HuH-7 (cell line): ENCODE measurements at regions not wholly inside any gene's neighbourhood (a gene's known extent, or its start where the extent isn't known, plus 50 kb on each side); places are given as distances from the start of the nearest gene placed in this dataset.

Experiments used
- DNase-seq: peaks from one replicate; pipeline ENCODE4 v3.0.0; 2011; ENCODE audit warnings: low spot score

DNA sequence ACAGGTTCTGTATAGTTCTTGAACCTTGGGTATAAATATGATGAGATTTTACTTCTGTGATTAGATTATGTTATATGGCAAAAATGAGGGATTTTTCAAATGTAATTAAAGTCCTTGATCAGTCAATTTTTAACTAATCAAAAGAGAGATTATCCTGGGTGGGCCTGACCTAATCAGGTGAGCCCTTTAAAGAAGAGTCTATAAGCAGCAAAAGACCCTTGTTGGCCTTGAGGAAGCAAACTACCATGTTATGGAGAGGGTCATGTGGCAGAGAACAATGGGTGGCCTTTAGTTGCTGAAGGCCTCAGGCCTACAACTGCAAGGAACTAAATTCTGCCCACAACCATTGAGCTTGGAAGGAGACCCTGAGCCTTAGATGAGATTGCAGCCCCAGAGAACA, 102.5 kb upstream of the RIPOR2 start:
- no peak for DNase-seq

- DNase-seq = no peak
Measured at GRCh38 chr6:25038999-25039398, 103.2 kb upstream of the RIPOR2 start.

DNA sequence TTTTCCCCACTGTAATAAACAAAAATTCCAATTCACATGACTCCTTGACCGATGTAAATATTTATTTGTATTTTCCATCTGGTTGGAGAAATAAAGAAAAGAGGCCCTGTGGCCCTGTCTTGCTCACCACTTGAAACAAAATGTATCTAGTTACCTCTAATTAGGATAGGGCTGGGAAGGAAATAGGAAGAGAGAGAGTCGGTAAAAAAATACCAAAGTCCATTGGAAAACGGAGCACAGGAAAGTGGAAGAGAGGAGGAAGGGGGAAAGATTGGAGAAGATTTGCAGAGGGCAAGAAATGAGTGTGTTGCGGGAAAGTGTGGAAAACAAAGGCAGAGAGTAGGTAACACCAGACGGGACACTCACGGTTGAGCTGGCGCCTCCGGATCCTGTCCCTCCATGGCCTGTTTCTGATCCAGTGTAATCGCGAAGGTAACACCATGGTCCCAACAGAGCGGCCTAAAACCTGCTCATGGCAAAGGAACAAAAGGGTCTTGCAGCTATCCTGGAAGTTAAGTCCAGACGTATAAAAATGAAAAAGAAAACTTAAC, 105.8 kb upstream of the RIPOR2 start:
- no peak for DNase-seq

GRCh38 chr6:25042036-25042521, 106.3 kb upstream of the RIPOR2 start:
- DNase-seq = no peak

- no peak for DNase-seq
Measured at GRCh38 chr6:25042536-25042935, 106.8 kb upstream of the RIPOR2 start.

GRCh38 chr6:25042984-25043725, 107.4 kb upstream of the RIPOR2 start:
- DNase-seq = no peak

GRCh38 chr6:25043892-25044291, 108.1 kb upstream of the RIPOR2 start:
- DNase-seq = no peak

- DNase-seq = no peak
Measured at GRCh38 chr6:25046942-25047341, 111.2 kb upstream of the RIPOR2 start.

GRCh38 chr6:25050356-25050755, 114.6 kb upstream of the RIPOR2 start:
- DNase-seq = no peak

- no peak for DNase-seq
Measured at GRCh38 chr6:25051083-25051482, 115.3 kb upstream of the RIPOR2 start.

DNA sequence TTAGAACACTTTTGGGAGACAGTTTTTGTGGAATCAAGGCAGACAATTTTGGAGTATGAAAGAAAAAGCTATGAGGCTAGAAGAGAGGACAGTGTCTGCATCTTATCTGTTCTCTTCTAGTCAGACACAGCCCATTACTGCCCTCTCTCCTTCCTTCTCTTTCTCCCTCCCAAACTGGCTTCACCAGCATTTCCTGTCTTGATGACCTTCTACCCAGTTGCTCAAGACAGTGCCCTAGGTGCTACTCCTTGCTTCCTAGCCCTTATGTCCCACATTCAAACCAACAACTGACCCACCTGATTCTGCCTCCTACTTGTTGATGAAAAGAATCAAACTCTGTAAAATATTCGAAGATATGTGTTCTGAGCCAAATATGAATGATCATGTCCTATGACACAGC, 116.4 kb upstream of the RIPOR2 start:
- DNase-seq = no peak

DNA sequence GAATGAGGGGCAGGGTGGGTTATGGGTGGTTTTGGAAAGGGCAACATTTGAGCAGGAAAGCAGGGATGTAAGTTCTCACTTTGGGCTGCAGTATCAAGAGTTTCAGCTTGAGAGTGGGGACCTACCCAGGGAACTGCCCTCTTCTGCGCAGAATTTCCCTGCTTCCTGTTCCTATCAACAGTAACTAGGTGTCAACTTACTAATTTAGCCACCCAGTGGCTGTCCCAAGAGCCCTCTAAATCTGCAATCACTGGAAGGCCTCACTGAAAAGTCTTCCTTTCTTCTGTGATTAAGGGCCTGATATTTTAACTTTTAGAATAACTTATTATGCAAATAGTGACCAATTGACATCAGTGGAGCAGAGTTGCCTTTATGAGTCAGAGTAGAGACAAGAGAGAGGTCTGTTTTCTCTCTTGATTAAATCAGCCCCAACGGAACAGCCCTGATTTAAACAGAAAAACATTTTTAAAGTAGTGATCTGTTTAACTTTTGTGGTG, 118.2 kb upstream of the RIPOR2 start:
- no peak for DNase-seq

GRCh38 chr6:25054469-25054868, 118.7 kb upstream of the RIPOR2 start:
- DNase-seq = no peak

- DNase-seq = no peak
Measured at GRCh38 chr6:25056130-25056529, 120.4 kb upstream of the RIPOR2 start.

DNA sequence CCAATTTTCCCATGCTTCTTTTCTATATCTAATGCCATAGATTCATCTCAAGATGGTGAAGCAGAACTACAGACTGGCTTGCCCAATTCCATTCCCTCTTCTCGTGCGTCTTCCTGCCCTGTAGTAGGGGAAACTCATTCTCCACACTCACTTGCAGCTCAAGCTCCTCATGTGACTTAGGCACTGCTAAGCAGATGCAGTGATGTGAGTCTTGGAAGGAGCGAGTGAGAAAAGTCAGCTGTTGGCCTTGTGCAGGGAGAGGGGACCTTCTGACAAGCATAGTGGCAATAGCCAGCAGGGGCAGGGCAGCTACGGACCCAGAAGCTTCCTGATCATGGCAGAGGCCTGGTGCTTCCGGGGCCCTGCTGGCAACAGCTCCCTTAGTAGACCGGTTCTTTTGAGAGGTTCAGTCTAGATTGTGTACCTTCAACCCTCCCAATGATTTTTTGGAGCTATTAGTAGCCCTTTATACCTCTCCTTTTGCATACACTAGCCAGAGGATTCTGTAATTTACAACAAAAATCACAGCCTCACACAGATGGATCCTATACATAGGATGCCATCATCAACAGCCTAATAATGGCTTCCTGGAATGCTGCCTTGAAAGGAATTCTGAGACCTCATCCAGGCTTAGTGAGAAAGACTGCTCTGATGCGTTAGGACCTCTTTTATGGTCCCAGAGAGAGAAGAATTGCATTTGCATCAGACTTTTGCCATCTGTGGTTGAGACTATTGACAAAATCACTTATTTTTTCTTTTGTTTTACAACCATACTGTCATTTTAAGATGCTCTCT, 121.5 kb upstream of the RIPOR2 start:
- DNase-seq = no peak

DNA sequence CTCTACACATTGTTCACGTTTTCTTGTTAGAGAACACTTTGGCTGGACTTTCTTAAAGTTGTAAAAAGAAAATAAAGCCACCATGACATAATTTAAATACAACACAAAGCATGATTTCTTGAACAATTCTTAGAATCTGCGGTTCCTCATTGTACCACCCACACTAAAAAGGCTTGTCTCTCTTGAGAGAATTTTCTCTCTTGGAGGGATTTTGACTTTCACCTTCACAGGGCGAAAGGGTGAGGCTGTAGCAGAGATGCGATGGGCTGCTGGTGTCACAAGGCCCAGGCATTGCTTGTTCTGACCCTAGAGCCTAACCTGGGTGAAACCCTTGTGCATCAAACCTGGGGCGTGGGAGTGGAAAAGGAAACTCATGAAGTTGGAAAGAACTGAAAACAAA, 122.7 kb upstream of the RIPOR2 start:
- no peak for DNase-seq

GRCh38 chr6:25058941-25059340, 123.2 kb upstream of the RIPOR2 start:
- no peak for DNase-seq

DNA sequence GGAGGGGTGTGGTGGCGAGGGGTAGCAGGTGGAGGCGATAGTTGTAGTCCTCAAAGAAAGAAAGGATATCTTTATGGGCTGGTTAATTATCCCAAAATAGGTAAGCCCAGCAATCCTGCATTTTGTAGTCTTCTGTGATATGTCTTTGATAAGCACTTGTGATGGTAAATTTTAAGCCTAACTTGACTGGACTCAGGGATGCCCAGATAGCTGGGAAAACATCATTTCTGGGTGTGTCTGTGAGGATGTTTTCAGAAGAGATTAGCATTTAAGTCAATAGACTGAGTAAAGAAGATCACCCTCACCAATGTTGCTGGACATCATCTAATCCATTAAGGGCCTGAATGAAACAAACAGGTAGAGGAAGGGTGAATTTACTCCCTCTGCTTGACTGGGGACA, 124.8 kb upstream of the RIPOR2 start:
- no peak for DNase-seq

- no peak for DNase-seq
Measured at GRCh38 chr6:25061289-25061936, 125.7 kb upstream of the RIPOR2 start.

GRCh38 chr6:25062070-25062811, 126.5 kb upstream of the RIPOR2 start:
- no peak for DNase-seq

GRCh38 chr6:25064006-25064405, 128.2 kb upstream of the RIPOR2 start:
- no peak for DNase-seq

- no peak for DNase-seq
Measured at GRCh38 chr6:25065666-25066065, 129.9 kb upstream of the RIPOR2 start.
